H1 (cell line): ENCODE measurements at regions not wholly inside any gene's neighbourhood (a gene's known extent, or its start where the extent isn't known, plus 50 kb on each side); places are given as distances from the start of the nearest gene placed in this dataset.

Source experiments
- CTCF ChIA-PET: fragments of 300-600 bp; sonication (Branson Sonifier 250); formaldehyde crosslinking; loops from one replicate; lab custom pipeline; 2021; ENCODE audit not compliant: partially characterized antibody; lab: Charles Lee
- POLR2A ChIA-PET: fragments of 300-600 bp; sonication (Branson Sonifier 250); formaldehyde crosslinking; loops from one replicate; lab custom pipeline; 2021; ENCODE audit warnings: inconsistent platforms; ENCODE audit not compliant: partially characterized antibody; lab: Charles Lee
- DNase-seq, 2 experiments: peaks; one replicate each; pipeline versions ENCODE4 v3.0.0 to v3.0.0-alpha.2; 2010 to 2022; ENCODE audit warnings: low spot score in 2 of 2, low read depth in 1 of 2, mixed read lengths in 1 of 2
- FAIRE-seq: peaks from 2 replicates; lab custom pipeline; 2011; peaks lifted over from hg19 to GRCh38; lab: Jason Lieb, UNC
- H2AFZ ChIP-seq: 2 replicates; pipeline ENCODE4 v1.8.1; 2012; ENCODE audit warnings: low read length, inconsistent platforms
- H2AK5ac ChIP-seq: 2 replicates; pipeline ENCODE4 v1.6.1; 2013; ENCODE audit warnings: low read depth, low read length
- H2BK120ac ChIP-seq: replicated peaks from 2 replicates; pipeline ENCODE3; 2013; ENCODE audit warnings: low read depth, low read length, inconsistent platforms
- H2BK12ac ChIP-seq: 2 replicates; pipeline ENCODE4 v1.6.1; 2013; ENCODE audit warnings: low read depth, low read length
- H2BK15ac ChIP-seq: 2 replicates; pipeline ENCODE4 v1.6.1; 2013; ENCODE audit warnings: low read length
- H2BK20ac ChIP-seq: 2 replicates; pipeline ENCODE4 v1.6.1; 2013; ENCODE audit warnings: low read length
- H2BK5ac ChIP-seq: 2 replicates; pipeline ENCODE4 v1.6.1; 2013; ENCODE audit warnings: low read depth, low read length
- H3K14ac ChIP-seq: 2 replicates; pipeline ENCODE4 v1.6.1; 2013; ENCODE audit warnings: inconsistent platforms; ENCODE audit not compliant: insufficient read length
- H3K18ac ChIP-seq: 2 replicates; pipeline ENCODE4 v1.6.1; 2013; ENCODE audit warnings: low read length; ENCODE audit errors: extremely low read depth
- H3K23ac ChIP-seq: 2 replicates; pipeline ENCODE4 v1.6.1; 2013; ENCODE audit warnings: inconsistent platforms; ENCODE audit not compliant: insufficient read length
- H3K23me2 ChIP-seq: 2 replicates; pipeline ENCODE4 v1.6.1; 2013; ENCODE audit warnings: low read depth, low read length
- H3K27ac ChIP-seq: 2 replicates; pipeline ENCODE4 v1.6.1; 2011; ENCODE audit warnings: low read depth, low read length, inconsistent platforms
- H3K27me3 ChIP-seq, 4 experiments: replicated peaks in 1 of 4; 1 replicate in 1 of 4; 2 replicates in 3 of 4; pipeline versions ENCODE4 v1.6.1 to v1.8.1; 2011 to 2013; ENCODE audit warnings: low read length in 3 of 4, mild to moderate bottlenecking in 3 of 4, inconsistent platforms in 2 of 4, mixed read lengths in 2 of 4, moderate library complexity in 1 of 4; ENCODE audit not compliant: control insufficient read depth in 3 of 4, insufficient read depth in 3 of 4; ENCODE audit errors: extremely low read depth in 1 of 4
- H3K36me3 ChIP-seq, 4 experiments: 2 replicates each; pipeline versions ENCODE4 v1.6.1 to v1.8.1; 2011 to 2013; ENCODE audit warnings: mild to moderate bottlenecking in 4 of 4, low read length in 3 of 4, moderate library complexity in 2 of 4, control low read depth in 1 of 4, inconsistent platforms in 1 of 4; ENCODE audit not compliant: insufficient read depth in 4 of 4, control insufficient read depth in 2 of 4
- H3K4ac ChIP-seq: replicated peaks from 2 replicates; pipeline ENCODE3; 2013; ENCODE audit warnings: low read length, low read depth, mixed read lengths, inconsistent platforms; ENCODE audit not compliant: insufficient read length
- H3K4me1 ChIP-seq, 4 experiments: replicated peaks in 1 of 4; 1 replicate in 1 of 4; 2 replicates in 3 of 4; pipeline versions ENCODE4 v1.6.1 to v1.8.1; 2011 to 2013; ENCODE audit warnings: low read length in 3 of 4, inconsistent platforms in 2 of 4, mixed read lengths in 1 of 4; ENCODE audit not compliant: insufficient read depth in 4 of 4, control insufficient read depth in 3 of 4
- H3K4me2 ChIP-seq, 2 experiments: 2 replicates each; pipeline versions ENCODE4 v1.6.1 to v1.8.1; 2011 to 2013; ENCODE audit warnings: low read depth in 2 of 2, low read length in 2 of 2, control low read depth in 1 of 2, inconsistent platforms in 1 of 2, mild to moderate bottlenecking in 1 of 2; ENCODE audit not compliant: insufficient read depth in 1 of 2
- H3K4me3 ChIP-seq, 4 experiments: fragments of 200-600, 300-600 bp in 1 of 4; sonication (generic), shearing (Covaris generic), sonication (Bioruptor Twin) in 1 of 4; 2 replicates each; pipeline versions ENCODE4 v1.5.1 to v1.8.1; 2011 to 2016; ENCODE audit warnings: low read length in 4 of 4, low read depth in 3 of 4, control low read depth in 2 of 4, inconsistent platforms in 2 of 4, mild to moderate bottlenecking in 2 of 4, mixed read lengths in 1 of 4, moderate library complexity in 1 of 4; ENCODE audit not compliant: insufficient read depth in 2 of 4; ENCODE audit errors: extremely low read depth in 1 of 4
- H3K56ac ChIP-seq: replicated peaks from 2 replicates; pipeline ENCODE3; 2013; ENCODE audit warnings: low read depth, mild to moderate bottlenecking, mixed read lengths, low read length, inconsistent platforms; ENCODE audit not compliant: insufficient read length
- H3K79me1 ChIP-seq: 2 replicates; pipeline ENCODE4 v1.6.1; 2013; ENCODE audit warnings: low read depth, low read length, control low read depth
- H3K79me2 ChIP-seq, 2 experiments: 2 replicates each; pipeline versions ENCODE4 v1.6.1 to v1.8.1; 2012 to 2013; ENCODE audit warnings: low read length in 2 of 2, mild to moderate bottlenecking in 2 of 2, inconsistent platforms in 1 of 2; ENCODE audit not compliant: insufficient read depth in 2 of 2, control insufficient read depth in 1 of 2
- H3K9ac ChIP-seq, 4 experiments: replicated peaks in 1 of 4; 1 replicate in 1 of 4; 2 replicates in 3 of 4; pipeline versions ENCODE4 v1.6.1 to v1.8.1; 2011 to 2013; ENCODE audit warnings: low read depth in 3 of 4, low read length in 3 of 4, control low read depth in 2 of 4, mild to moderate bottlenecking in 2 of 4, moderate library complexity in 2 of 4, inconsistent platforms in 1 of 4; ENCODE audit errors: extremely low read depth in 1 of 4
- H3K9me3 ChIP-seq, 2 experiments: 2 replicates each; pipeline versions ENCODE4 v1.6.1 to v1.8.1; 2012 to 2013; ENCODE audit warnings: mild to moderate bottlenecking in 2 of 2, moderate library complexity in 2 of 2, control low read depth in 1 of 2, inconsistent platforms in 1 of 2, low read depth in 1 of 2, low read length in 1 of 2, mixed read lengths in 1 of 2; ENCODE audit not compliant: insufficient read depth in 2 of 2
- H4K20me1 ChIP-seq, 2 experiments: replicated peaks in 1 of 2; 2 replicates each; pipeline versions ENCODE3 to v1.8.1; 2011 to 2013; ENCODE audit warnings: inconsistent platforms in 2 of 2, low read length in 2 of 2, mild to moderate bottlenecking in 1 of 2; ENCODE audit not compliant: insufficient read depth in 2 of 2, control insufficient read depth in 1 of 2
- H4K5ac ChIP-seq: 2 replicates; pipeline ENCODE4 v1.6.1; 2013; ENCODE audit warnings: low read length, low read depth, mixed read lengths, inconsistent platforms; ENCODE audit not compliant: insufficient read length
- H4K8ac ChIP-seq: 2 replicates; pipeline ENCODE4 v1.8.0; 2013; ENCODE audit warnings: mild to moderate bottlenecking, moderate library complexity, low read length, inconsistent platforms; ENCODE audit not compliant: insufficient read depth; ENCODE audit errors: extremely low read depth
- H4K91ac ChIP-seq: replicated peaks from 2 replicates; pipeline ENCODE3; 2013; ENCODE audit warnings: low read length, mixed read lengths, inconsistent platforms; ENCODE audit not compliant: insufficient read length
- ASH2L ChIP-seq: fragments of 200-600, 300-600 bp; sonication (generic); IDR thresholded peaks from one replicate; pipeline ENCODE4 v1.7.1; 2017; ENCODE audit warnings: low read length
- BACH1 ChIP-seq: IDR thresholded peaks from 2 replicates; pipeline ENCODE4 v1.6.1; 2012; ENCODE audit warnings: low read length, improper control_type of control experiment
- CBX8 ChIP-seq: fragments of 300-800, 300-1000 bp; sonication (generic); IDR thresholded peaks from 2 replicates; pipeline ENCODE4 v1.7.1; 2016; ENCODE audit warnings: low read depth, low read length, borderline replicate concordance
- CEBPB ChIP-seq: IDR thresholded peaks from 2 replicates; pipeline ENCODE4 v1.6.1; 2012; ENCODE audit warnings: low read depth, low read length
- CHD1 ChIP-seq: IDR thresholded peaks from 2 replicates; pipeline ENCODE4 v1.6.1; 2012; ENCODE audit warnings: low read depth, low read length, improper control_type of control experiment
- CHD2 ChIP-seq: IDR thresholded peaks from 2 replicates; pipeline ENCODE4 v1.6.1; 2012; ENCODE audit warnings: low read length, improper control_type of control experiment
- CREB1 ChIP-seq: IDR thresholded peaks from 2 replicates; pipeline ENCODE4 v1.6.1; 2012; ENCODE audit warnings: inconsistent platforms
- EGR1 ChIP-seq: IDR thresholded peaks from 2 replicates; pipeline ENCODE4 v1.6.1; 2011; ENCODE audit warnings: low read depth, low read length, borderline replicate concordance
- EZH2 ChIP-seq: fragments of 200-600 bp; sonication (generic); IDR thresholded peaks from 2 replicates; pipeline ENCODE4 v1.7.1; 2012; ENCODE audit warnings: low read depth, mild to moderate bottlenecking, moderate library complexity, low read length, inconsistent platforms; ENCODE audit not compliant: severe bottlenecking
- HDAC6 ChIP-seq: IDR thresholded peaks from one replicate; pipeline ENCODE4 v1.7.1; 2012; ENCODE audit warnings: low read depth, mild to moderate bottlenecking, inconsistent platforms, low read length, moderate library complexity
- KDM5A ChIP-seq: fragments of 200-600 bp; IDR thresholded peaks from 2 replicates; pipeline ENCODE4 v1.7.1; 2012; ENCODE audit warnings: mild to moderate bottlenecking, low read length, inconsistent platforms, mixed read lengths
- MAFK ChIP-seq: IDR thresholded peaks from 2 replicates; pipeline ENCODE4 v1.6.1; 2012; ENCODE audit warnings: low read depth, mild to moderate bottlenecking, improper control_type of control experiment, low read length
- MAX ChIP-seq: IDR thresholded peaks from 2 replicates; pipeline ENCODE4 v1.6.1; 2012; ENCODE audit warnings: inconsistent platforms
- SIN3A ChIP-seq, 2 experiments: IDR thresholded peaks in 1 of 2; conservative IDR thresholded peaks in 1 of 2; 2 replicates each; pipeline ENCODE4 v1.6.1; 2011 to 2012; ENCODE audit warnings: low read length in 2 of 2, improper control_type of control experiment in 1 of 2, low read depth in 1 of 2, mild to moderate bottlenecking in 1 of 2
- TAF1 ChIP-seq: IDR thresholded peaks from 2 replicates; pipeline ENCODE4 v1.6.1; 2011; ENCODE audit warnings: mild to moderate bottlenecking, low read depth, low read length
- TCF12 ChIP-seq: IDR thresholded peaks from 2 replicates; pipeline ENCODE4 v1.6.1; 2011; ENCODE audit warnings: low read depth, mild to moderate bottlenecking, low read length
- TEAD4 ChIP-seq: IDR thresholded peaks from 2 replicates; pipeline ENCODE4 v1.6.1; 2012; ENCODE audit warnings: low read depth, low read length, inconsistent platforms, mixed read lengths
- WGBS, 2 experiments: shearing (Covaris generic) in 1 of 2; methylation state at CpG; one replicate each; pipeline versions ENCODE4 v1.1.6 to v1.1.7; 2013 to 2015; ENCODE audit warnings: low lambda C conversion rate in 2 of 2, mixed read lengths in 2 of 2, inconsistent platforms in 1 of 2, low coverage in 1 of 2, missing lambda C conversion rate in 1 of 2; ENCODE audit not compliant: insufficient replicate concordance in 2 of 2, insufficient coverage in 1 of 2, insufficient read length in 1 of 2; ENCODE audit errors: extremely low coverage in 1 of 2, missing lambda C conversion rate in 1 of 2; 5-methylcytosine and 5-hydroxymethylcytosine counted together

GRCh38 chr4:132386130-132386529 is 763.0 kb upstream of the PCDH10 start:
- Histone ChIP-seq H2BK12ac (no peak overlapping the region), H3K23me2 (no peaks in the 10 kb centered on the region), H3K9ac (no peak overlapping the region), H4K8ac (no peak overlapping the region), H3K56ac (no peak overlapping the region), H3K9me3 (no peaks in the 10 kb centered on the region; a peak in 1 of 4 replicates), H3K4me1 (no peaks in the 10 kb centered on the region), H2BK15ac (no peak overlapping the region), H3K4me3 (no peak overlapping the region), H2AFZ (no peak overlapping the region), H3K4ac (no peak overlapping the region), H3K18ac (no peak overlapping the region), H2BK5ac (no peak overlapping the region), H2BK20ac (no peak overlapping the region), H2BK120ac (no peak overlapping the region), H4K91ac (no peak overlapping the region), H3K27ac (no peak overlapping the region), H3K79me2 (no peaks in the 10 kb centered on the region), H3K27me3 (no peaks in the 10 kb centered on the region), H2AK5ac (no peak overlapping the region), H3K23ac (no peak overlapping the region), H3K36me3 (no peaks in the 10 kb centered on the region), H3K14ac (no peak overlapping the region), H3K79me1 (no peaks in the 10 kb centered on the region), H4K5ac (no peak overlapping the region), H3K4me2 (no peak overlapping the region), H4K20me1 (no peaks in the 10 kb centered on the region)
- WGBS, 2 experiments, result 92% methylated on average over 2 of the region's 3 CpGs; no CpG with 5 or more reads in 1 of the 2 experiments
- FAIRE-seq (no peak), DNase-seq (no peak)
- TF ChIP-seq CHD2 (no peak), CBX8 (no peak), TEAD4 (no peak), MAX (no peak), KDM5A (no peak), ASH2L (no peak), CEBPB (no peak), CREB1 (no peak), EZH2 (no peak), SIN3A (conservative IDR thresholded peaks at IDR 0.05 in 1 of 2, IDR thresholded peaks at IDR 0.05 in 1 of 2; ENCODE audit: low read depth in 1 of 2, low read length in 2 of 2) (no peak), BACH1 (no peak), TAF1 (no peak), CHD1 (no peak), EGR1 (no peak), HDAC6 (no peak), MAFK (no peak), TCF12 (no peak)
- ChIA-PET POLR2A (no interaction called here), CTCF (no interaction called here)
